ENCODE measurements at regions not wholly inside any gene's neighbourhood (a gene's known extent, or its start where the extent isn't known, plus 50 kb on each side); places are given as distances from the start of the nearest gene placed in this dataset.
"Not testable (repeated sequence)": the region's sequence is repeated elsewhere in the genome, so short reads cannot be mapped to it uniquely, and the experiment has no call there.

- DNase-seq (ENCODE audit: low read depth in 2 of 2) = no peak
Observed at GRCh38 chr14:40123816-40124215, 691.6 kb upstream of the FBXO33 start.

- no peak for DNase-seq (ENCODE audit: low read depth in 2 of 2)
Observed at GRCh38 chr14:40122968-40123648, 690.9 kb upstream of the FBXO33 start.

GRCh38 chr14:40119765-40120164 lies 687.5 kb upstream of the FBXO33 start:
- no peak for DNase-seq (ENCODE audit: low read depth in 2 of 2)

DNA sequence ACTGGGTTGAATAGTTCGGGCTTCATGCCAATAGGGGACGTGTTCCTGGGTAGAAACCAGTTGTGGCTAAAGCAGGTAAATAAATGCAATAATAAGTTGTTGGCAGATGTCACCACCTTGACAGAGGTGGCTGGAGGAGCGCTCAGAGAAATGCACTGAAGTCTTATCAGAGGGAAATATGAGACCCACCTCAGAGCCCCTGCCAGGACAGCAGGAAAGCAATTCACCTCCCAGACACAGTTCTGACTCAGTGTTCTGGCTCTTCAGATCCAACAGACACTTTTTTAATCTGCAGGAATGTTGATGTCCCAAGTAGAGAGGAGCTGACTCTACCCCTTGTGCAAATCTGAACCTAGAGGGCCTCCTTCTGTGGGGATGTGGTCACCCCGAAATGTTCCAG lies 687.1 kb upstream of the FBXO33 start:
- DNase-seq (ENCODE audit: low read depth in 2 of 2) = no peak

DNA sequence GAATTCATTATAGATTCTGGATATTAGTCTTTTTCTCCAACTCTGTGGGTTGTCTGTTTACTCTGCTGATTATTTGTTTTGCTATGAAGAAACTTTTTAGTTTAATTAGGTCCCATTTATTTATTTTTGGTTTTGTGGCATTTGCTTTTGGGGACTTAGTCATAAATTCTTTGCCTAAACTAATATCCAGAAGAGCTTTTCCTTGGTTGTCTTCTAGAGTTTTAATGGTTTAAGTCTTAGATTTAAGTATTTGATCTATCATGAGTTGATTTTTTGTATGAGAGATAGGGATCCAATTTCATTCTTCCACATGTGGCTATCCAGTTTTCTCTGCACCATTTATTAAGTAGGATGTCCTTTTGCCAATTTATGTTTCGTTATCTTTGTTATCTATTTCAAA lies 683.4 kb upstream of the FBXO33 start:
- no peak for DNase-seq (ENCODE audit: low read depth in 2 of 2)

- no peak for DNase-seq (ENCODE audit: low read depth in 2 of 2)
Observed at GRCh38 chr14:40113671-40114070, 681.4 kb upstream of the FBXO33 start.

DNA sequence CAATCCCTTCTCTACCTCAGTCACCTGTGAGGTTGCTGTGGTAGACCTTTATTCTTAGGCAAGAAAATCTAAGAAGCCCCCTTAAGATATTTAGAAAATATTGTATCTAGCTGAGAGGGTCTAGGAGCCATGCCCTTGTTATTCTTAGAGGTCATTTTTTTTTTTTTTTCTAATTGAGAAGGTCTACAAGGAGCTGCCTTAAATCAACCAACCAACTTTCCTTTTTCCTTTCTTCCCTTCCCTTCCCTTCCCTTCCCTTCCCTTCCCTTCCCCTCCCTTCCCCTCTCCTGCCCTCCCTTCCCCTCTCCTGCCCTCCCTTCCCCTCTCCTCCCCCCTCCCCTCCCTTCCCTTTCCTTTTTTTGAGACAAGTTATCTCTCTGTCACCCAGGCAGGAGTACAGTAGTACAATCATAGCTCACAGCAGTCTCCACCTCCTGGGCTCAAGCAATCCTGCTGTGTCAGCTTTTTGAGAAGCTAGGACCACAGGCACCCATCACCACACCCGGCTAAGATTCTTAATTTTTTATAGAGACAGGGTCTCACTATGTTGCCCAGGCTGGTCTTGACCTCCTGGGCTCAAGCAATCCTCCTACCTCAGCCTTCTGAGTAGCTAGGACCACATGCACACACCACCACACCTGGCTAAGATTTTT lies 668.4 kb upstream of the FBXO33 start:
- no peak for DNase-seq (ENCODE audit: low read depth in 2 of 2)

DNA sequence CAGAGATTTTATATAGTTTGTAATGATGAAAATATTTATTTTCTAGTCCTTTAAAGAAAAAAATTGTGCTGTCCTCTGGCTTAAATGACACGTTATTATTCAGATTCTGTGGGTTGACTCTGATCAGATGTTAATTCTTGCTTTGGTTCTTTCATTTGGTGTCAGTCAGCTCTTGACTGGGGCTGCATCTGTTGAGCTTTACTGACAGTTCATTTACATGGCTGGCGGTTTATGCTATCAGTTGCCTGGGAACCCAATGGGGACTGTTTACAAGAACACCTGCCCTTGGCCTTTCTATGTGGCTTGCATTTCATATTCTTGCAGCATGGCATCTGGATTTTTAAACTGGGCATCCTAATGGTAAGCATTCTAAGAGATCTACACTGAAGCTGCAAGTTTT lies 667.1 kb upstream of the FBXO33 start:
- no peak for DNase-seq (ENCODE audit: low read depth in 2 of 2)

DNA sequence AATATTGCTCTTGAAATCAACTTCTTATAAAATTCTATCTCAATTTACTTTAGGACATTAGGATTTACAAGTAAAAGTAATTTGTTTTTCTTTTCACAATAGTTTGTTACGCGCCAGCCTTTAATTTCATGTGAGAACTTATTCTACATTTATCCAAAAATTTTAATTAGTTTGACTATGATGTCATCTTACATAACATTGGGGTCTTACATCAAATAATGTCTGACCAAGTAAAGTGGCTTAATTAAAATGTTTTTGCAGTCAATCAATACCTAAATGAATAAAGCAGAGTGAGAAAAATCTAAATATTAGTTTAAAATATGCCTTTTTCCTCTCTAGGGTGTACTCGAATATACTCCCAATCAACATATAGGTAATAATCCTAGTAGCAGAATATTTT lies 666.2 kb upstream of the FBXO33 start:
- no peak for DNase-seq (ENCODE audit: low read depth in 2 of 2)

GRCh38 chr14:40096968-40097367 lies 664.7 kb upstream of the FBXO33 start:
- no peak for DNase-seq (ENCODE audit: low read depth in 2 of 2)

- DNase-seq (ENCODE audit: low read depth in 2 of 2) = no peak
Observed at GRCh38 chr14:40093800-40094199, 661.6 kb upstream of the FBXO33 start.

GRCh38 chr14:40074169-40074568 lies 641.9 kb upstream of the FBXO33 start:
- no peak for DNase-seq (ENCODE audit: low read depth in 2 of 2)

DNA sequence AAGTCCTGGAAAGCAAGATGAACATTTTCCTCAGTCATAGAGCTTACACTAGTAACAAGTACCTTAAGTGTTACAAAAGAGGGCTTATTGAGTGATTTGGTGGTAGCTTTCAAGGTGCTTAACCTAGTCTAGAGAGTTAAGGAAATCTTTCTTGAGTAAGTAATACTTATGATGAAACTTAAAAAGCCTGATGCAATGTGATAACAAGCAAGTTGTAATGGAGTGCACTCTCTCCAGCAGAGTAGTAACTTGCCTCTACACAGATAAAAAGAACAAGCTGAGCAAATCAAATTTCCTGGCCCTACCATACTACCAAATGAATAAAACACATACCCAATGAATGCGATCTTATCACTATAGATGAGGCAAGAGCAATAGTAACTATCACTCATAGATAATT lies 639.9 kb upstream of the FBXO33 start:
- no peak for DNase-seq (ENCODE audit: low read depth in 2 of 2)

GRCh38 chr14:40058901-40059897 lies 627.0 kb upstream of the FBXO33 start:
- DNase-seq (ENCODE audit: low read depth in 2 of 2) = no peak

DNA sequence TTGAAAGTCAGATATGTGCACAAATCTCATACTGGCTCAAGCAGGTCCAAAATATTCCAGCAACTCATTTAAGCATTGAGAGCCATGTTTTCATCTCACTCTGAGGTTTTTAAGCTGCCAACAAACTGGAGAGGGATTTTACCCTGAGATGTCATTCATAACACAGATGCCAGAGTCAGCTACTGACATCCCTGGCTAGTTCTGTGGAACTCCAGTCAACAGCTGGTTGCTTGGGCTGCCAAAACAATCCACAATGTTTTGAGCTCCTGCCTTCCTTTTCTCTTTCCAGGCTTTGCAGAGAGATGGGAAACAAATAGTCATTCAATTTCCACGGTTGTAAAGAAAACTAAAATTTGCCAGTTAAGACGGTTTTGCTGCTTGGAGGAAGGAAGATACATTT lies 621.2 kb upstream of the FBXO33 start:
- DNase-seq (ENCODE audit: low read depth in 2 of 2) = no peak

DNA sequence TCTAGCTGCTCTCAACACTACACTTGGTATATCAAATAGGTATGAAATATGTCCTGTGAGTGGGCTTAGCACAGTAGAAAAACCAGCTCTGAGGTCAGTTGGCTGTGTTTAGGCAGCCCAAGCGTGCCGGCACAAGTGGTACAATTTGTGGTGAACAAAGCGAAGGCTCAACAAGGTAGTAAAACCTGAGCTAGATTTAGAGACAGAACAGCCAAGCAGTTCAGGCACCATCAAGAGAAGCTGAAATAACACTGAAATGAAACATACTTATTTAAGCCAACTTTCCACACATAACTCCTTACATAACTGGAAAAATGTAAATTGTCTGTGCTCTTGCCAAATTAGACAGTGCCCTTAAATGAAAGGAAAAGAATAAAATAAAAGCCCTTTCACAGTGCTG lies 596.8 kb upstream of the FBXO33 start:
- no peak for DNase-seq (ENCODE audit: low read depth in 2 of 2)

DNA sequence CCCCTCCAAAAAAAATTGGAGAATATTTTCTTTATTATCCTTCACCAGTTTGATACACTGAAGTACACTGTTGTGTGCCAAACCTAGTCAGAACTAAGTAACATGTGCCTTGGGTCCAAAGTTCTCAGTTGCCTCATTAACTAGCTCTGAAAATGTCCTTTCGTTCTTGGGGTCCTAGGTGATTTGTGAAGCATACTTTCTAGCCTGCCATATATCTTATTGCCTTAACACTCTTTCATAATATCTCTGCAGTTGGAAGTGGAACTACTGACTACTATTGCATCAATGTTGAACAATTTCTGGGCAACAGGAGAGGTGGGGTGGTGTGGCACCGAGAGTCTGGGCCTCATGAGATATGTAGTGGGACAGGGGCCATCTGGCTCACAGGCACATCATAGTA lies 592.9 kb upstream of the FBXO33 start:
- DNase-seq (ENCODE audit: low read depth in 2 of 2) = no peak

DNA sequence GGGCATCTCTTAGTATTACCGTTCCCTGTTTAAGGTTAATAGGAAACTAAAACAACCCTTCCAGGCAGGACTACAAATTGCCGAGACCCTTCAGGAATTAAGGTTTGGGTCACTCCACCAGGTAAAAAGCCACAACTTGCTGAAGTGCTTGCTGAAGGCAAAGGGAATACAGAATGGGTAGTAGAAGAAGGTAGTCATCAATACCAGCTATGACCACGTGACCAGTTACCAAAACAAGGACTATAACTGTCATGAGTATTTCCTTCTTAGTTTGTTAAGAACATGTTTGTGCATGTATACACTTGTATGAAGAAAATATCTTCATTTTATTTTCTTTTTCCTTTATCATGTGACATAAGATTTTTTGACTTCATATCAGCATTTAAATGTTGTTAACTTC lies 578.7 kb upstream of the FBXO33 start:
- no peak for DNase-seq (ENCODE audit: low read depth in 2 of 2)

DNA sequence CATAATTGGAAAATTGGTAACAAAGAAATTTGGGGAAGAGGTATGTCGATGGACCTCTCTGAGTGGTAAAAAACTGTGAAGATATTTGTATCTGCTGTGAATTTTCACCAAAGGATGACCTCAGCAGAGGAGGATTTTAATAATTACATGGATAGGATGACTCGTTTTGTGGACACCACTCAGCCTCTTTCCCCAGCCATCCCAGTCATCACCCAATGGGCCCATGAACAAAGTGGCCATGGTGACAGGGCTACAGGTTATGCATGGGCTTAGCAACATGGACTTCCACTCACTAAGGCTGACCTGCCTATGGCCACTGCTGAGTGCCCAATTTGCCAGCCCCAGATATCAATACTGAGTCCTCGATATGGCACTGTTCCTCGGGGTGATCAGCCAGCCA lies 577.5 kb upstream of the FBXO33 start:
- DNase-seq (ENCODE audit: low read depth in 2 of 2) = no peak

DNA sequence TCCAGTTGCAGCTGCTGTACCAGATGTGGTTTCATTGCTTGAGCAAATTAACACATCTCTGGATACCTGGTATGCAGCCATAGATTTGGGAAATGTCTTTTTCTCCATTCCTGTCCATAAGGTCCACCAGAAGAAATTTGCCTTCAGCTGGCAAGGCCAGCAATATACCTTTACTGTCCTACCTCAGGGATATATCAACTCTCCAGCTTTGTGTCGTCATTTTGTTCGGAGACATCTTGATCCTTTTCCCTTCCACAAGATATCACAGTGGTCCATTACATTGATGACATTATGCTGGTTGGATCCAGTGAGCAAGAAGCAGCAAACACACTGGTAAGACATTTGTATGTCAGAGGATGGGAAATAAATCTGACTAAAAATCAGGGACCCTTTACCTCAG lies 576.1 kb upstream of the FBXO33 start:
- not testable (repeated sequence) for DNase-seq (ENCODE audit: low read depth in 2 of 2)

DNA sequence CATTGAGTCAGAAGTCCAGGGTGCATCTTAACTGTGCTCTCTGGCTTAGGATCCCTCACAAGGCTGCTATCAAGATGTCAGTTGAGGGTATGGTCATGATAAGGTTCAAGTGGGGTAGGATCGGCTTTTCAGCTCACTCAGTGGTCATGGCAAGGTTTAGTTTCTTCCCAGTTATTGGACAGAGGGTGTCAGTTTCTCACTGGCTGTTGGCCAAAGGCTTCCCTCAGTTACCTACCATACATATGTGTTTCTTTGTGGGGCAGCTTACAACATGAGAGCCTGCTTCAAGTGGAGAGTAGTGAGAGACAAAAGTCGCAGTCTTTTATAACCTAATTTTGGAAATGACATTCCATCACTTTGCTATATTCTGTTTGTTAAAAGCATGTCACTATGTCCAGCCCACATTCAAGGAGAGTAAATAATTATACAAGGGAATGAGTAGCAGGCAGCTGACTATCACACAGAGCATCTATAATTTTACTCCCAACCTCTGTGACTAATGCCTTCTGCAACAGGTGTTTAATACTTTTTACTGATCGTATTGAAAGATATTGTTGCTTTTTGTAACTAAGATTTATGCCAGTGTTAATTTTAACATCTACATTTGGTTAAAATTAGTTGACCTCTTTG lies 572.8 kb upstream of the FBXO33 start:
- DNase-seq (ENCODE audit: low read depth in 2 of 2) = no peak

GRCh38 chr14:40003773-40004172 lies 571.5 kb upstream of the FBXO33 start:
- no peak for DNase-seq (ENCODE audit: low read depth in 2 of 2)
